ENCODE measurements at regions not wholly inside any gene's neighbourhood (a gene's known extent, or its start where the extent isn't known, plus 50 kb on each side); places are given as distances from the start of the nearest gene placed in this dataset.

GRCh38 chr13:82687884-82688283, 1194.4 kb downstream of the SLITRK1 start:
- H4K20me1 ChIP-seq (replicated peaks; ENCODE audit: control insufficient read depth, extremely low read depth, insufficient read depth, low read length): no peaks in the 10 kb centered on the region
- H3K4me1 ChIP-seq (ENCODE audit: control insufficient read depth, extremely low read depth, insufficient read depth, low read length): no peaks in the 10 kb centered on the region
- CTCF ChIA-PET: no interaction called here
- H3K9me1 ChIP-seq (replicated peaks; ENCODE audit: control insufficient read depth, extremely low read depth, insufficient read depth, low read length): no peaks in the 10 kb centered on the region
- TF ChIP-seq POLR2AphosphoS5 (IDR thresholded peaks at IDR 0.05; ENCODE audit: insufficient read depth, low read depth, low read length) (no peak), FOS (IDR thresholded peaks at IDR 0.05; ENCODE audit: borderline replicate concordance, insufficient read depth, low read length) (no peak)
- no peak overlapping the region for H2AFZ ChIP-seq (ENCODE audit: low read depth, low read length)
- no peaks in the 10 kb centered on the region for H3K9me3 ChIP-seq (replicated peaks; ENCODE audit: control insufficient read depth, insufficient read depth, low read length)
- peak overlapping the region; percentile 84 for H3K4me2 ChIP-seq (ENCODE audit: insufficient read depth, low read length)
- POLR2A ChIA-PET: no interaction called here
- no peaks in the 10 kb centered on the region for H3K79me2 ChIP-seq (ENCODE audit: control insufficient read depth, insufficient read depth, low read length)
- no peak overlapping the region for H3K4me3 ChIP-seq (replicated peaks in 1 of 3; ENCODE audit: insufficient read depth in 1 of 3, low read depth in 1 of 3, low read length in 3 of 3)
- no peaks in the 10 kb centered on the region for H3K27me3 ChIP-seq (ENCODE audit: control insufficient read depth in 2 of 2, insufficient read depth in 2 of 2, low read length in 2 of 2)
- no peak overlapping the region for H3K27ac ChIP-seq (ENCODE audit: insufficient read depth, low read depth, low read length)
- dilution Hi-C loops (cut with MboI; ENCODE audit: extremely low pct_ligation_motif_present, low sequenced_read_pairs): no loop called here
- DNase-seq (ENCODE audit: low read depth, low spot score): no peak
- FAIRE-seq: no peak
- H3K36me3 ChIP-seq (ENCODE audit: control insufficient read depth in 2 of 2, extremely low read depth in 1 of 2, insufficient read depth in 2 of 2, low read length in 2 of 2): no peaks in the 10 kb centered on the region
- BruUV-seq (replicated peaks): no TSS peak
- H3K9ac ChIP-seq (replicated peaks; ENCODE audit: extremely low read depth, insufficient read depth, low read length): no peak overlapping the region
- intact Hi-C loops (cut with micrococcal nuclease): no loop called here

- Histone ChIP-seq H3K9me1 (replicated peaks; ENCODE audit: control insufficient read depth, extremely low read depth, insufficient read depth, low read length) (no peaks in the 10 kb centered on the region), H3K9ac (replicated peaks; ENCODE audit: extremely low read depth, insufficient read depth, low read length) (no peak overlapping the region), H3K36me3 (ENCODE audit: control insufficient read depth in 2 of 2, extremely low read depth in 1 of 2, insufficient read depth in 2 of 2, low read length in 2 of 2) (no peaks in the 10 kb centered on the region), H3K4me1 (ENCODE audit: control insufficient read depth, extremely low read depth, insufficient read depth, low read length) (no peaks in the 10 kb centered on the region), H3K79me2 (ENCODE audit: control insufficient read depth, insufficient read depth, low read length) (no peaks in the 10 kb centered on the region), H3K4me3 (replicated peaks in 1 of 3; ENCODE audit: insufficient read depth in 1 of 3, low read depth in 1 of 3, low read length in 3 of 3) (no peak overlapping the region), H3K27ac (ENCODE audit: insufficient read depth, low read depth, low read length) (no peak overlapping the region), H3K27me3 (ENCODE audit: control insufficient read depth in 2 of 2, insufficient read depth in 2 of 2, low read length in 2 of 2) (no peaks in the 10 kb centered on the region), H3K9me3 (replicated peaks; ENCODE audit: control insufficient read depth, insufficient read depth, low read length) (peaks cover 2% of the 10 kb centered on the region), H3K4me2 (ENCODE audit: insufficient read depth, low read length) (no peak overlapping the region), H4K20me1 (replicated peaks; ENCODE audit: control insufficient read depth, extremely low read depth, insufficient read depth, low read length) (no peaks in the 10 kb centered on the region), H2AFZ (ENCODE audit: low read depth, low read length) (no peak overlapping the region)
- DNase-seq (ENCODE audit: low read depth, low spot score): no peak
- TF ChIP-seq EZH2 (IDR thresholded peaks at IDR 0.05; ENCODE audit: borderline replicate concordance, low read depth, low read length, severe bottlenecking) (no peak), JUN (IDR thresholded peaks at IDR 0.05; ENCODE audit: borderline replicate concordance, insufficient read depth, insufficient read length, low read depth) (no peak), MYC (IDR thresholded peaks at IDR 0.05; ENCODE audit: low read depth, low read length) (no peak), MAX (IDR thresholded peaks at IDR 0.05; ENCODE audit: insufficient read depth, insufficient read length) (no peak), POLR2A (IDR thresholded peaks at IDR 0.05; ENCODE audit: low read depth, low read length) (no peak)
- no TSS peak for BruUV-seq (replicated peaks)
- intact Hi-C loops (cut with micrococcal nuclease): no loop called here
- FAIRE-seq: no peak
- ChIA-PET CTCF (no interaction called here), POLR2A (no interaction called here)
- dilution Hi-C loops (cut with MboI; ENCODE audit: extremely low pct_ligation_motif_present, low sequenced_read_pairs): no loop called here
Observed at GRCh38 chr13:82681535-82681934, 1200.7 kb downstream of the SLITRK1 start.

Measured in endothelial cell of umbilical vein (primary cell).